Skeletal muscle cell (primary cell): ENCODE measurements at regions not wholly inside any gene's neighbourhood (a gene's known extent, or its start where the extent isn't known, plus 50 kb on each side); places are given as distances from the start of the nearest gene placed in this dataset.

Experiments
- DNase-seq: peaks from one replicate; pipeline ENCODE4 v3.0.0-alpha.2; 2010; ENCODE audit warnings: low read depth
- H3K4me3 ChIP-seq: 2 replicates; pipeline ENCODE4 v1.5.1; 2011; ENCODE audit warnings: low read depth, mild to moderate bottlenecking, control low read depth, low read length, moderate library complexity

DNA sequence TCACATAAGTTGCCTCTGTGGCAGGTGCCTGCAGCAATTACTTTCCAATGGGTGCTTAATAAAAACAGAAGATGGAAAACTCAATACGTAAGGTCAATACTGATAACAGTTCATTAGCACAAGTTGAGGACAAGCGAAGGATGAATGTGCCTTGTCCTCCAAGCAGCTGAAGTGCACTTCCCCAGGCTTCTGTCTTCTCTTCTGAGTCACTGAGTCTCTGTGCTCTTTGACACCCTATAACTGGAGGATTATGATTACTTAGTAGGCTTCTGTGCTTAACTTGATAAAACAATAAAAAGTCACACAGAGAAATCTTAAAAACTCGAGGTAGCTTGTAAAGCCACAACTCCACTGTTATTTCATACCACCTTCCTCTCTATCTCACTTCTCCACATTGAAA lies 216.6 kb upstream of the ADCY2 start:
- no peak overlapping the region for H3K4me3 ChIP-seq
- DNase-seq = no peak

- no peak for DNase-seq
- no peak overlapping the region for H3K4me3 ChIP-seq
These were observed 214.1 kb upstream of the ADCY2 start for GRCh38 chr5:7181841-7182240.

GRCh38 chr5:7185742-7186141 lies 210.2 kb upstream of the ADCY2 start:
- H3K4me3 ChIP-seq = no peak overlapping the region
- DNase-seq = no peak

DNA sequence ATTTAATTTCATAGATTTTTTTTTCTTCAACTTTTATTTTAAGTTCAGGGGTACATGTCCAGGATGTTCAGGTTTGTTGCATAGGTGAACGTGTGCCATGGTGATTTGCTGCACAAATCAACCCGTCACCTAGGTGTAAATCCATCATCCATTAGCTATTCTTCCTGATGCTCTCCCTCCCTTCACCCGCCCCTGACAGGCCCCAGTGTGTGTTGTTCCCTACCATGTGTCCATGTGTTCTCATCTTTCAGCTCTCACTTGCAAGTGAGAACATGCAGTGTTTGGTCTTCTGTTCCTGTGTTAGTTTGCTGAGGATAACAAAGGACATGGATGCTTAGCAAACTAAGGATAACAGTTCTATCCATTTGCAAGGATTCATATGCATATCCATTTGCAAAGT lies 209.1 kb upstream of the ADCY2 start:
- H3K4me3 ChIP-seq = no peak overlapping the region
- DNase-seq = no peak

- no peak for DNase-seq
- no peak overlapping the region for H3K4me3 ChIP-seq
These were observed 205.2 kb upstream of the ADCY2 start for GRCh38 chr5:7190712-7191250.

GRCh38 chr5:7192016-7192415 lies 203.9 kb upstream of the ADCY2 start:
- no peak overlapping the region for H3K4me3 ChIP-seq
- DNase-seq = no peak

DNA sequence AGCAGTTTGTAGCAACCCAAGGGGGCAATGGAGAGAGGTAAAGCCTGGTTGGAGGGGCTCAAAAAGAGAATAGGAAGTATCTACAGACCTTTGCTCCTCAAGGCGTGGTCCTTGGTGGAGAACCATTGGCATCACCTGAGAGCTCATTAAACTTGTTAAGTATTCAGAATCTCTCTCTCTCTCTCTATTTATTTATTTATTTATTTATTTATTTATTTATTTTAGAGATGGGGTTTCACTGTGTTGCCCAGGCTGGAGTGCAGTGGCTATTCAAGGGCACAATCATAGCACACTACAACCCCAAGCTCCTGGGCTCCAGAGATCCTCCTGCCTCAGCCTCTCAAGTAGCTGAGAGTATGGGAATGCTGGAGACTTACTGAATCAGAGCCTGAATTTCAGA lies 193.1 kb upstream of the ADCY2 start:
- no peak overlapping the region for H3K4me3 ChIP-seq
- DNase-seq = no peak

GRCh38 chr5:7207979-7208378 lies 188.0 kb upstream of the ADCY2 start:
- DNase-seq = no peak
- no peak overlapping the region for H3K4me3 ChIP-seq

- no peak for DNase-seq
- H3K4me3 ChIP-seq = no peak overlapping the region
These were observed 187.0 kb upstream of the ADCY2 start for GRCh38 chr5:7208938-7209337.

- DNase-seq = no peak
- H3K4me3 ChIP-seq = no peak overlapping the region
These were observed 186.3 kb upstream of the ADCY2 start for GRCh38 chr5:7209658-7210057.

DNA sequence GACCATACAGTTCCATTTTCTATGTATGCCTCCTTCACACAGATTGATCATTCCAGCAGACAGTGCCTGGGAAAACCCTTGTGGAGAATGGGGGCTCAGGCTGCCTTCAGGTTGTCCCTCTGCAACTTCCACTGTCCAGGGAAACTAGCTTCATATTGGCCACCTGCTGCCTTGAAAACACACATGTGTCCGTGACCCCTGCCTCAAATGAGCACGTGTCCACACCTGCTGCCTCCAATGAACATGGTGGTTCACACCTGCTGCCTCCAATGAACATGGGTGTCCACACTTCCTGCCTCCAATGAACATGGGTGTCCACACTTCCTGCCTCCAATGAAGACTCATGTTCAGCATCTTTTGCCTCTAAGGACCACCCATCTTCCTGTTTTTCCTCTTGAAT lies 185.4 kb upstream of the ADCY2 start:
- no peak overlapping the region for H3K4me3 ChIP-seq
- no peak for DNase-seq

GRCh38 chr5:7213525-7213924 lies 182.4 kb upstream of the ADCY2 start:
- no peak for DNase-seq
- H3K4me3 ChIP-seq = no peak overlapping the region

GRCh38 chr5:7214906-7215416 lies 181.0 kb upstream of the ADCY2 start:
- no peak for DNase-seq
- H3K4me3 ChIP-seq = no peak overlapping the region

GRCh38 chr5:7218141-7218540 lies 177.8 kb upstream of the ADCY2 start:
- no peak for DNase-seq
- H3K4me3 ChIP-seq = no peak overlapping the region

GRCh38 chr5:7220156-7220555 lies 175.8 kb upstream of the ADCY2 start:
- no peak for DNase-seq
- no peak overlapping the region for H3K4me3 ChIP-seq

DNA sequence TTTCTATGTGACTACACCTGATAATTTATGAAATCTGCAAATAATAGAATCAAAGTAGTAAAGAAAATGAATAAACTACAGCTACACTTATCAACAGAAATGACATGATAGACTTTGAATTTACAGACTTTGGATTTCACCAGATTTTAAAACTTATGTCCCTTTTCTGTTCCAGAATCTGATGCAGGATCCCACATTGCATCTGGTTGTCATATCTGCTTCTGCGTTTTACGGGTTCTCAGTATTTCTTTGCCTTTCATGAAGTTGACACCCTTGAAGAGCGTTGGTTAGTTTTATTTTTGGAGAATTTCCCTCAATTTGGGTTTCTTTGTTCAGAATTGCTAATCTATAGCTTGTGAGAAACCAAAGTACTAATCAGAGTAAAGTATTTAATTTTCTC lies 174.9 kb upstream of the ADCY2 start:
- DNase-seq = no peak

GRCh38 chr5:7225826-7226225 lies 170.1 kb upstream of the ADCY2 start:
- no peak overlapping the region for H3K4me3 ChIP-seq
- no peak for DNase-seq

More for the DNA sequence above, 174.9 kb upstream of the ADCY2 start:
- no peak overlapping the region for H3K4me3 ChIP-seq

DNA sequence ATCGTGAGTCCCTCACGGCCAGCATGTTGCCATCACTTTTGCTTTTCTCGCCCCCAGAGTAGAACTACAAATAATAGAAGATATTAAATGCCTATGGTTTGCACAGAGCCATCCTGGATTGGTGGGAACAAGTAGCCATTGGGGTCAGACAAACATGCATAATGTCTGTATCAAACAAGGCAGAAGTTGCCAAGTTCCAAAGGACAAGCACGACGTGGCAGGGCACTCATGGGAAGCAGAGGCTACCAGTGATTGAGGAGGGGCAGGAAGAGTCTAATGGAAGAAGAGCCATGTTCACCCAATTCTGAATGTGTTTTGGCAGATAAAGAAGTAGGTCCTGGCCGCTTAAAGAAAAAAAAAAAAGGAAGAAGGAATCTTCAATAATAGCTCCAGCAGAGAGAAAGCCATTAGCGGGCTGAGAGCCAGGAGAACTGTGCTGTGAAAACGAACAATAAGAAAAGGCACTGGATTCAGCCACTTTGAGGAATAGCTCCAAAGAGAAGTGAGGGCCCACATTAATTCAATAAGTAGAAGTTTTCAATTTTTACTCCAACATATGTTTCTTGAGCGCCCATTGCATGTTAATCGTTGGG lies 153.7 kb upstream of the ADCY2 start:
- no peak for DNase-seq
- no peak overlapping the region for H3K4me3 ChIP-seq

DNA sequence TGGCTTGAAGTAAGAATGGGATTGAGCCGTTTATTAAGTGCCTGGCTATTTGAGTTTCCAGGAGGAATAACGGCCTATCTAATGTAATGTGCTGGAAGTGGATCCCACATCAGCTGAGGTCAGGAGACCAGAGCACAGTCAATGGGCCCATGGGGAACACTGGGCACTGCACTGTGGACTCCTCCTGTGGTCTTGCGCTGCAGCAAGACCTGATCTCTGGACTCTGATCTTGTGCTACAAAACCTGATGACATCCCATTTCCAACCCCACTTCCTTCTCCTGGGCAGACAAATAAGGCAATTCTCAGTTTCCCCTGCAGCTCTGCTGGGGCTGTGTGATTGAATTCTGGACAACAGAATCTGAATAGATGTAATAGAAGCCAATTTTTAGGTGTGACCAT lies 151.7 kb upstream of the ADCY2 start:
- no peak overlapping the region for H3K4me3 ChIP-seq
- no peak for DNase-seq

GRCh38 chr5:7245121-7245651 lies 150.8 kb upstream of the ADCY2 start:
- H3K4me3 ChIP-seq = no peak overlapping the region
- no peak for DNase-seq

DNA sequence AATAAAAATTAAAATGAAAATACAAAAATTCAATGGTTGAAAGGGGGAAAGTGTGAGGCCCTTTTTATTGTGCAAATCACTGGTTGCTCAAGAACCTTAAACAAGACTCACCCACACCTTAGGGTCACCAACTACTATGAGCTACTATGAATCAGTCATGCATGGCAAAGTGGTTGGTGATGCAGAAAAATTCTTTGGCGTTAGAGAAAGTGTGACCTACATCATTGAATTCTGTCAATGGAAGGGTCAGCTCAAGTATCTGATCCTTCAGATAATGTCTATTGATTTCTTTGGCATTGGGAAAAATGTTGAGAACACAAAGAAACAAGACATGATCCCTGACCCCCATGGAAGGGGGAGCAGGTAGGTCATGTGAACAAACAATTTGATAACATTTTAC lies 149.7 kb upstream of the ADCY2 start:
- H3K4me3 ChIP-seq = no peak overlapping the region
- DNase-seq = no peak
